Caco-2 (cell line): ENCODE measurements at regions not wholly inside any gene's neighbourhood (a gene's known extent, or its start where the extent isn't known, plus 50 kb on each side); places are given as distances from the start of the nearest gene placed in this dataset.

Source experiments
- BruUV-seq: library from RNA; stranded (reverse); fragments of 400-500 nt; replicated peaks from 2 replicates; lab custom pipeline; 2021; lab: Mats Ljungman, UMichigan
- CTCF ChIA-PET: fragments of 300-600 bp; sonication (Branson Sonifier 250); formaldehyde crosslinking; loops from one replicate; lab custom pipeline; 2022; ENCODE audit warnings: antibody characterized with exemption; lab: Charles Lee
- POLR2A ChIA-PET: fragments of 300-600 bp; sonication (Branson Sonifier 250); formaldehyde crosslinking; loops from one replicate; lab custom pipeline; 2022; ENCODE audit warnings: antibody characterized with exemption; lab: Charles Lee
- DNase-seq, 2 experiments: peaks; one replicate each; pipeline versions ENCODE4 v3.0.0 to v3.0.0-alpha.2; 2020 to 2022
- H3K27me3 ChIP-seq: replicated peaks from 2 replicates; pipeline ENCODE4 v1.6.0; 2011; ENCODE audit warnings: low read length; ENCODE audit not compliant: control insufficient read depth, insufficient read depth
- H3K36me3 ChIP-seq: 2 replicates; pipeline ENCODE4 v1.5.1; 2011; ENCODE audit warnings: low read length; ENCODE audit not compliant: control insufficient read depth, insufficient read depth
- H3K4me1 ChIP-seq: fragments of 250-450 bp; sonication (Bioruptor Pico); 2 replicates; pipeline ENCODE4 v1.5.1; 2020; ENCODE audit warnings: mild to moderate bottlenecking
- H3K4me3 ChIP-seq: 2 replicates; pipeline ENCODE4 v1.5.1; 2011; ENCODE audit warnings: low read depth, mild to moderate bottlenecking, control low read depth, low read length
- H3K9me3 ChIP-seq: fragments of 250-450 bp; sonication (Bioruptor Pico); 2 replicates; pipeline ENCODE4 v1.5.1; 2020; ENCODE audit warnings: mild to moderate bottlenecking, moderate library complexity
- H3K27ac Mint-ChIP-seq: one replicate; pipeline ENCODE4 v1.8.0; 2022; ENCODE audit warnings: mixed read lengths; ENCODE audit not compliant: unreplicated experiment
- H3K27me3 Mint-ChIP-seq: one replicate; pipeline ENCODE4 v1.8.0; 2022; ENCODE audit warnings: mixed read lengths; ENCODE audit not compliant: insufficient read depth, unreplicated experiment
- H3K36me3 Mint-ChIP-seq: one replicate; pipeline ENCODE4 v1.8.0; 2022; ENCODE audit warnings: mild to moderate bottlenecking, mixed read lengths; ENCODE audit not compliant: insufficient read depth, unreplicated experiment
- H3K4me1 Mint-ChIP-seq: one replicate; pipeline ENCODE4 v1.8.0; 2022; ENCODE audit warnings: low read depth, mixed read lengths; ENCODE audit not compliant: unreplicated experiment
- H3K4me3 Mint-ChIP-seq: one replicate; pipeline ENCODE4 v1.8.0; 2022; ENCODE audit warnings: mild to moderate bottlenecking, moderate library complexity, mixed read lengths; ENCODE audit not compliant: unreplicated experiment
- H3K9me3 Mint-ChIP-seq: one replicate; pipeline ENCODE4 v1.8.0; 2022; ENCODE audit warnings: mixed read lengths; ENCODE audit not compliant: unreplicated experiment
- CTCF ChIP-seq, 2 experiments: fragments of 200-600 bp in 1 of 2; IDR thresholded peaks; 1 replicate in 1 of 2; 2 replicates in 1 of 2; pipeline versions ENCODE4 v1.5.1 to v1.8.0; 2011 to 2022; ENCODE audit warnings: antibody characterized with exemption in 1 of 2, control low read depth in 1 of 2, inconsistent platforms in 1 of 2, low read depth in 1 of 2, low read length in 1 of 2, mild to moderate bottlenecking in 1 of 2, moderate library complexity in 1 of 2; ENCODE audit not compliant: insufficient read depth in 1 of 2, severe bottlenecking in 1 of 2, unreplicated experiment in 1 of 2
- intact Hi-C: fragments of 100-400 bp; cut with micrococcal nuclease; formaldehyde crosslinking; loops from one replicate; pipeline ENCODE4 v1.10.0; 2022; ENCODE audit not compliant: unreplicated experiment

- Mint-ChIP-seq H3K27me3 (no peaks in the 10 kb centered on the region), H3K9me3 (peaks cover 19% of the 10 kb centered on the region), H3K4me3 (no peak overlapping the region), H3K36me3 (no peaks in the 10 kb centered on the region), H3K27ac (no peak overlapping the region), H3K4me1 (no peaks in the 10 kb centered on the region)
- POLR2A ChIA-PET, result no interaction called here
- no peak for DNase-seq
- Histone ChIP-seq H3K9me3 (no peaks in the 10 kb centered on the region), H3K4me1 (no peaks in the 10 kb centered on the region), H3K4me3 (no peak overlapping the region), H3K27me3 (no peaks in the 10 kb centered on the region), H3K36me3 (no peaks in the 10 kb centered on the region)
- no peak for TF ChIP-seq CTCF (IDR thresholded peaks at IDR 0.05; ENCODE audit: insufficient read depth in 1 of 2, low read depth in 1 of 2, low read length in 1 of 2, severe bottlenecking in 1 of 2, unreplicated experiment in 1 of 2)
- CTCF ChIA-PET, result no interaction called here
- intact Hi-C loops, result no loop called here
- BruUV-seq, result no TSS peak
These were observed 448.4 kb downstream of the RPS6KC1 start for GRCh38 chr1:213499444-213499843.

- H3K4me1 Mint-ChIP-seq, result no peaks in the 10 kb centered on the region
- no peaks in the 10 kb centered on the region for H3K36me3 Mint-ChIP-seq
- CTCF ChIA-PET, result no interaction called here
- H3K36me3 ChIP-seq, result no peaks in the 10 kb centered on the region
- H3K4me3 Mint-ChIP-seq, result no peak overlapping the region
- peaks cover 8% of the 10 kb centered on the region for H3K9me3 Mint-ChIP-seq
- H3K9me3 ChIP-seq, result no peaks in the 10 kb centered on the region
- BruUV-seq, result no TSS peak
- H3K27ac Mint-ChIP-seq, result no peak overlapping the region
- no peaks in the 10 kb centered on the region for H3K27me3 Mint-ChIP-seq
- intact Hi-C loops, result no loop called here
- H3K4me3 ChIP-seq, result no peak overlapping the region
- POLR2A ChIA-PET, result no interaction called here
- no peaks in the 10 kb centered on the region for H3K4me1 ChIP-seq
- no peak for TF ChIP-seq CTCF (IDR thresholded peaks at IDR 0.05; ENCODE audit: insufficient read depth in 1 of 2, low read depth in 1 of 2, low read length in 1 of 2, severe bottlenecking in 1 of 2, unreplicated experiment in 1 of 2)
- DNase-seq, result no peak
- H3K27me3 ChIP-seq, result no peaks in the 10 kb centered on the region
These were observed 456.6 kb downstream of the RPS6KC1 start for GRCh38 chr1:213507472-213508223.

DNA sequence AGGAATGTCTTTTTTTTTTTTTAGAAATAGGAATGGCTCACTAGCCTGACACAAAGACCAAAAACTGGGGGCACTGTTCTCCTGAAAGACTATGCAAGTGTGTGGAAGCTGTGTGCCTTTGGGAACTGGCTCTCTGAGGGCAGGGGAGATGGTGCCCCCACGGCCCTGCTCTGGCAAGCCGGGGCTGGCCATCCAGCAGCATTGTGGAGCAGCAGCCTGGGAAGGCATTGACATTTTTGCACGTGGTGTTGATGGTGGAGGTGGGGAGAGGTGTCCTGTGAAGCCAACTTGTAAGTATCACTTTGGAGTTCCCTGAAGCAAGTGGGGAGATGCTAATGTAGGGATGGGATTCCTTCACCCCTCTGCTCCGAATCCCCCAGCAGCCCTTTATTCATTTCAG lies 460.1 kb downstream of the RPS6KC1 start:
- ChIA-PET CTCF (no interaction called here), POLR2A (no interaction called here)
- BruUV-seq, result no TSS peak
- no peaks in the 10 kb centered on the region for H3K4me1 Mint-ChIP-seq
- H3K9me3 ChIP-seq, result no peaks in the 10 kb centered on the region
- H3K27me3 ChIP-seq, result no peaks in the 10 kb centered on the region
- DNase-seq, result no peak
- no peak overlapping the region for H3K27ac Mint-ChIP-seq
- no peaks in the 10 kb centered on the region for H3K27me3 Mint-ChIP-seq
- no peak overlapping the region for H3K4me3 Mint-ChIP-seq
- intact Hi-C loops, result loop anchor here (10.0 kb wide), 1 partner anchor 1304 kb away; no protein-coding TSS in a partner anchor
- H3K9me3 Mint-ChIP-seq, result no peaks in the 10 kb centered on the region
- no peak overlapping the region for H3K4me3 ChIP-seq
- no peaks in the 10 kb centered on the region for H3K4me1 ChIP-seq
- no peak for TF ChIP-seq CTCF (IDR thresholded peaks at IDR 0.05; ENCODE audit: insufficient read depth in 1 of 2, low read depth in 1 of 2, low read length in 1 of 2, severe bottlenecking in 1 of 2, unreplicated experiment in 1 of 2)
- H3K36me3 Mint-ChIP-seq, result no peaks in the 10 kb centered on the region
- H3K36me3 ChIP-seq, result no peaks in the 10 kb centered on the region
